Prostate gland (tissue), 2 donors: ENCODE measurements at regions not wholly inside any gene's neighbourhood (a gene's known extent, or its start where the extent isn't known, plus 50 kb on each side); places are given as distances from the start of the nearest gene placed in this dataset.
"Not testable (repeated sequence)": the region's sequence is repeated elsewhere in the genome, so short reads cannot be mapped to it uniquely, and the experiment has no call there.

Experiments
- DNase-seq: peaks from one replicate; pipeline ENCODE4 v3.0.0-alpha.2; 2019; ENCODE audit warnings: low spot score
- H3K27ac ChIP-seq, 2 donors: fragments of 200-600 bp; sonication (generic); 2 replicates each; pipeline ENCODE4 v1.5.1; 2017 to 2019
- H3K27me3 ChIP-seq: fragments of 200-600 bp; sonication (generic); replicated peaks from 2 replicates; pipeline ENCODE4 v1.5.1; 2019; ENCODE audit not compliant: insufficient read depth
- H3K36me3 ChIP-seq, 2 donors: fragments of 200-600 bp; sonication (generic); 1 replicate in 1 of 2; 2 replicates in 1 of 2; pipeline versions ENCODE4 v1.5.1 to v1.8.1; 2017 to 2019
- H3K4me1 ChIP-seq: fragments of 200-600 bp; sonication (generic); replicated peaks from 2 replicates; pipeline ENCODE4 v1.5.1; 2019
- H3K4me3 ChIP-seq, 2 donors: fragments of 200-600 bp; sonication (generic); 2 replicates each; pipeline ENCODE4 v1.5.1; 2017 to 2019
- H3K9me3 ChIP-seq: fragments of 200-600 bp; sonication (generic); 2 replicates; pipeline ENCODE4 v1.5.1; 2017
- CTCF ChIP-seq, 4 experiments: fragments of 200-600 bp in 2 of 4; fragments of 450-650 bp in 2 of 4; sonication (generic) in 2 of 4; IDR thresholded peaks; 1 replicate in 3 of 4; 2 replicates in 1 of 4; pipeline ENCODE4 v1.5.1; 2016 to 2019; ENCODE audit warnings: antibody characterized with exemption in 4 of 4, mild to moderate bottlenecking in 2 of 4, moderate library complexity in 2 of 4
- POLR2A ChIP-seq: fragments of 450-650 bp; IDR thresholded peaks from one replicate; pipeline ENCODE4 v1.6.1; 2016; ENCODE audit warnings: antibody characterized with exemption, mild to moderate bottlenecking
- POLR2AphosphoS5 ChIP-seq: sonication (generic); formaldehyde crosslinking; IDR thresholded peaks from one replicate; pipeline ENCODE4 v1.6.1; 2017; ENCODE audit warnings: antibody characterized with exemption
- WGBS: methylation state at CpG from one replicate; pipeline ENCODE4 v1.1.5; 2018; 5-methylcytosine and 5-hydroxymethylcytosine counted together
- intact Hi-C: fragments of 100-400 bp; cut with DNase I; formaldehyde crosslinking; loops from one replicate; pipeline ENCODE4 v1.14.2; 2022

- no peak for DNase-seq
- no peak overlapping the region for H3K27ac ChIP-seq
- H3K27me3 ChIP-seq, result no peaks in the 10 kb centered on the region
- intact Hi-C loops, result no loop called here
- no peaks in the 10 kb centered on the region for H3K4me1 ChIP-seq
- TF ChIP-seq POLR2A (no peak), CTCF (IDR thresholded peaks at IDR 0.05) (no peak), POLR2AphosphoS5 (no peak)
- H3K9me3 ChIP-seq, result no peaks in the 10 kb centered on the region
- WGBS, result 87% methylated on average over 5 of the region's 5 CpGs
- H3K4me3 ChIP-seq, result no peak overlapping the region
- no peaks in the 10 kb centered on the region for H3K36me3 ChIP-seq
These were observed 140.4 kb downstream of the PCDH20 start for GRCh38 chr13:61275251-61275650.

- WGBS, result 86% methylated on average over 6 of the region's 6 CpGs
- H3K36me3 ChIP-seq, DNase-seq, intact Hi-C loops, H3K27ac ChIP-seq, H3K4me1 ChIP-seq, H3K27me3 ChIP-seq, H3K4me3 ChIP-seq, H3K9me3 ChIP-seq: not testable (repeated sequence)
These were observed 148.8 kb downstream of the PCDH20 start for GRCh38 chr13:61266896-61267295.

- DNase-seq, result no peak
- no peaks in the 10 kb centered on the region for H3K4me1 ChIP-seq
- WGBS, result 77% methylated on average over 4 of the region's 4 CpGs
- intact Hi-C loops, result no loop called here
- TF ChIP-seq POLR2AphosphoS5 (no peak), POLR2A (no peak), CTCF (IDR thresholded peaks at IDR 0.05) (no peak)
- no peaks in the 10 kb centered on the region for H3K9me3 ChIP-seq
- H3K4me3 ChIP-seq, result no peak overlapping the region
- H3K27me3 ChIP-seq, result no peaks in the 10 kb centered on the region
- no peak overlapping the region for H3K27ac ChIP-seq
- no peaks in the 10 kb centered on the region for H3K36me3 ChIP-seq
These were observed 153.7 kb downstream of the PCDH20 start for GRCh38 chr13:61261746-61262472.

GRCh38 chr13:61258185-61258584 lies 157.5 kb downstream of the PCDH20 start:
- intact Hi-C loops, result no loop called here
- no peak for DNase-seq
- Histone ChIP-seq H3K4me1 (no peaks in the 10 kb centered on the region), H3K9me3 (no peaks in the 10 kb centered on the region), H3K27ac (no peak overlapping the region), H3K36me3 (no peaks in the 10 kb centered on the region), H3K27me3 (no peaks in the 10 kb centered on the region), H3K4me3 (no peak overlapping the region)
- TF ChIP-seq CTCF (IDR thresholded peaks at IDR 0.05) (no peak), POLR2A (no peak), POLR2AphosphoS5 (no peak)

GRCh38 chr13:61255040-61255796 lies 160.4 kb downstream of the PCDH20 start:
- DNase-seq, result no peak
- no peaks in the 10 kb centered on the region for H3K4me1 ChIP-seq
- TF ChIP-seq POLR2AphosphoS5, result no peak
- TF ChIP-seq POLR2A, result no peak
- TF ChIP-seq CTCF (IDR thresholded peaks at IDR 0.05), result no peak
- intact Hi-C loops, result no loop called here
- 73% methylated on average over 4 of the region's 4 CpGs for WGBS
- H3K9me3 ChIP-seq, result no peaks in the 10 kb centered on the region
- no peaks in the 10 kb centered on the region for H3K36me3 ChIP-seq
- no peak overlapping the region for H3K4me3 ChIP-seq
- H3K27me3 ChIP-seq, result no peaks in the 10 kb centered on the region
- H3K27ac ChIP-seq, result no peak overlapping the region
